ENCODE measurements at regions not wholly inside any gene's neighbourhood (a gene's known extent, or its start where the extent isn't known, plus 50 kb on each side); places are given as distances from the start of the nearest gene placed in this dataset.

- TF ChIP-seq BMI1 (IDR thresholded peaks at IDR 0.05; ENCODE audit: borderline replicate concordance) (no peak), BRCA1 (IDR thresholded peaks at IDR 0.05; ENCODE audit: low read depth, low read length) (no peak), NFYB (IDR thresholded peaks at IDR 0.05; ENCODE audit: insufficient read depth, low read depth, low read length) (no peak), NR2C2 (IDR thresholded peaks at IDR 0.05; ENCODE audit: borderline replicate concordance, control insufficient read depth, insufficient read length, low read depth) (no peak), ASH2L (IDR thresholded peaks at IDR 0.05; ENCODE audit: borderline replicate concordance, low read depth) (no peak)
Observed at GRCh38 chr4:154001193-154001592, 212.3 kb upstream of the SFRP2 start.
